ENCODE measurements at regions not wholly inside any gene's neighbourhood (a gene's known extent, or its start where the extent isn't known, plus 50 kb on each side); places are given as distances from the start of the nearest gene placed in this dataset.
A peak's percentile ranks its signal among the peaks of the same experiment; 100 is the strongest.

DNA sequence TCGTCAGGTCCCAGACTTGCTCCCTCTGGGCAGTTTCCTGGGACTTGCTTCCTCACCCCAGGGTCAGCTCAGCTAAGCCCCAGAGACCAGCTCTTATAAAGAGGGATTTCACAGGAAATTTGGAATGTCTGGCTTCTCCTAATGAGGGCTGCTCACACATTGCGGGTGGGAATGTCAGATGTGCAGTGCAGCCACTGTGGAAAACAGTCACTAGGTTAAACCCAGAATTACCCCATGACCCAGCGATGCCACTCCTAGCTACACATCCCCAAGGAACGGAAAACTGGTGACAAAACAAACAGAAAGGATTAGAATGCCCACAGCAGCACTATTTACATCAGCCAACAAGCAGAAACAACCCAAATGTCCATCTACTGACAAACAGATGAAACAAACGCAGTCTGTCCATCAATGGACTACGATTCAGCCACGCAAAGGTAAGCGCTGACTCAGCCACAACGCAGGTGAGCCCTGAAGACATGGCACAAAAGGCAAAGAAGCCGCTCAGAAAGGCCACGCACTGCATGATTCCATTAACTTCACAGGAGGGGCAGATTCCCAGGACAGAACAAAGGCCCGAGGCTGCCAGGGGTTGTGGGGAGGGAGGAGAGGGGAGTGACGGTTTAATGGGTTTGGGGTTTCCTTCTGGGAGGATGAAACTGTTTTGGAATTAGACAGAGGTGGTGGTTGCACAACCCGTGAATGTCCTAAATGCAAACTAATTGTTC is 63.0 kb downstream of the NCOR2 start:
- no peak for DNase-seq

- DNase-seq = no peak
These were observed 64.1 kb downstream of the NCOR2 start for GRCh38 chr12:124503305-124503704.

GRCh38 chr12:124502379-124502778 is 65.0 kb downstream of the NCOR2 start:
- no peak for DNase-seq

DNA sequence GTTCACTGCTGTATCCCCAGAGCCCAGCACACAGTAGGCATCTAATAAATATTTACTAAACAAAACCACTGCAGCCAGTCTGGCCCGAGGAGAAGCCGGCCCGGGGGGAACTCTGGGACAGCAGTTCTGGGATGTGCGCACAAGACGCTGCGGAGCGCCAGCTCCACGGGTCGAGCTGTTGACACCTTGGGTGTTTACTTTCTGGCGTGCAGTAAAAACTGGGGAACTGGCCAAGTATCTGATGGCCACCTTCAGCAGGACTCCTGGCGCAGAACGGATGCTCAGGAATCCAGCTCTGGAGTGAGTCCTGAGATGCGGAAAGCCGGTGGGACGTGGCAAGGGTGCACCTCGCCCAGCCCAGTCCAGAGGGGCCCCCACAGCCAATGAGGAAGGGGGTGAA is 65.6 kb downstream of the NCOR2 start:
- DNase-seq = no peak

DNA sequence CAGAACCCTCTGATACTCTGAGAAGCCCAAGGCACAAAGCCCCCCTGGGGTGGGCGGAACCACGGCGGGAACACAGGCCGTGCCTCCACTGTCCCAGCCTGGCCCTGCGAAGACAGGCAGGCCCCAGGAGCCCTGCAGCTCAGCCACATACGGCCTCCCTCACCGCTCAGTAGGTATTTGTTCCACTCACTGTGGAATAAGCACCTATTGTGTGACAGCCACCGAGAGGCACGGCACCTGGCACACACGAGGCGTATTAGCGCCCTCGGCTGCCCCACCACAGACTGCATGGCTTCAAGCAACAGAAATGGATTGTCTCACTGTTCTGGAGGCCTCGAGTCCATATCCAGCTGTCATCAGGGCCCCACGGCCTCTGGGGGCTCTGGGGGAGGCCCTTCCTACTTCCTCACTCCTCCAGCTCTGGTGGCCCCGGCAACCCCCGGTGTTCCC is 66.3 kb downstream of the NCOR2 start:
- no peak for DNase-seq

DNA sequence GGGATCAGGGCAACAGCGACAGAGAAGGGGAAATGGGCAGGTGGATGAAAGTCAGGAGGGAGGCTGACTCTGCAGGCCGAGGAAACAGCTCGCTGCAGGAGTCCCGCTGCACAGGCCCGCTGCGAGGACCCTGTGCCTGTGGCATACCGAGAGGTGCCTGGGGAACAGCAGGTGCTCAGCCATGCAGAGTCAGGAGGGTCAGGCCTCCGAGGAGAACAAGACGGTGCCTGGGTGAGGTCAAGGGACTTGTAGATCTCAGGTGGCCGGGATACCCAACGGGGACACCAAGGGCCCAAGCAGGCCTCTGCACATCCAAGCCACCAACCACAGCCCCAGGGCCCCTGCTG is 67.5 kb downstream of the NCOR2 start:
- no peak for DNase-seq

DNA sequence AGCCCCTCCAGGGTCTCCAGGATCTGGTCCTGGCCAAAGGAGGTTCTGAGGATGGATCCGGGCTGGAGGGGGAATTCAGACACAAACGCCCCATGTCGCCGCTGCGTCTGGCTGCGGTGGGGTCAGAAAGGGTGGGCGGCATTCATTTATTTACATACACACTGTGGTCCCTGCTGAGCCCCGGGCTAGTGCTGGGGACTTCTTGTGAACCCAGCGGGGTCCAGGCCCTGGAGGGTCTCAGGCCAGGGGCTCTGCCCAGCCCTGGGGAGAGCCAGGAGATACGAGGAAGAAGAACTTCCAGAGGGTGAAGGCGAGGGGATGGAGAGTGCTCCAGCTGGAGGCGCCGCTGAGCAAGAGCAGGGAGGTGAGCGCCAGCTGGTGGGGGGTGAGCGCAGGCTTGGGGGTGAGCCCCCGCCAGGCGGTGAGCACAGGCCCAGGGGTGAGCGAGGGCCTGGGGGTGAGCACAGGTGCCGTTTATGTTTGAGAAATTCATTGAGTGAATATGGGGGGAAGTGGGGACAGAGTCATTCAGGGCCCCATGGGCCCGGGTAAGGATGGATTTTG is 68.1 kb downstream of the NCOR2 start:
- DNase-seq = no peak

GRCh38 chr12:124498275-124499189 is 68.9 kb downstream of the NCOR2 start:
- DNase-seq = peak; percentile 48 to 53

GRCh38 chr12:124497658-124498057 is 69.8 kb downstream of the NCOR2 start:
- no peak for DNase-seq

DNA sequence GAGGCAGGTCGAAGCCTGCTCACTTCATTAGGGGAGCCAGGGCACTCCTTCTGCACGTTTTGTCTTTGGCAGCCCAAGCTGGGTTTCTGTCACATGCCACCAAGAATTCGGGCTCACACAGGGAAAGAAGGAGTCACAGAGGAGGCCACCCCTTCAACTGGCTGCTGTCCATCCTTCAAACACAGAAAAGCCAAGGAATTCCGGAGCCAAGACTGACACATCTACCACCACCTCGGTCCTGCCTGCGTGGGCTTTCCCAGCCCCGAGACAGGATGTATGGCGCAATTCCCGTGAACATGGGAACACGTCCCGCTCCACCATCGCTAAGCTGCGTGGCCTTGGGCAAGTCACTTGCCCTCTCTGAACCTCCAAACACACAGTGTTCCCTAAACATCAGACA is 70.4 kb downstream of the NCOR2 start:
- DNase-seq = peak; percentile 33 to 60

- DNase-seq = no peak
These were observed 70.8 kb downstream of the NCOR2 start for GRCh38 chr12:124496584-124496983.

DNA sequence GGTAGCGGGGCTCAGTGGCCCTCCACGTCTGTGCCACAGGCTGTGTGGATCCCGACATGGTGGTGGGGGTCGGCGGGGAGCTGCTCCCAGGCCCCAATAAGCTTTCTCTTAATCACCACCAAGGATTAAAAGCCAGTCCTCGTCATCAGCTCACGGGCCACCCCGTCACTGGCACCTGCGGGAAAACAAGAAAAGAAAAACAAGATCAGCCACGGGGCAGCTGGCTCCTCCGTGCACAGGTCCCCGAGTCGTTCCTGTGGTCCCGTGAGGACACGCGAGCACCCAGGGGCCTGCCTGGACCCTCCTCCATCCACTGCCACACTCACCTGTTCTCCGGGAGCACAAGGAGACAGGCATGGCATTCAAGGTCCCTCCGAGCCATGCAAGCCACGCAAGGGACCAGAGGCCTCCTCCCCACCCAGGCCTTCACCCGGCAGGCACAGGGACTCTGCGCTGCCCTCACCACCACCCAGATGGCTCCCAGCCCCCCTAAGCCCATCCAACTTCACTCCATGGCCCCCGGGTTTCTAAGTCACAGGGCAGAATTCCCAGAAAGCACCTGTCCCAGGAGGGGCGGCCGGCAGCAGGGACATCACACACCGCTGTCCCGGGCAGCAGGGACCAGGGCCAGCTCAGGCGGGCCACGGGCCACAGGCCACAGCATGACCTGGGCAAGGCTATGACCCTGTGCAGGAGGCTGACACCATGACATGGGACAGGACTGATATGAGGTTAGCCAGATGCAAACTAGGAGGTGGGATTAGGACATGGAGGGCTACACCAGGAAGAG is 72.0 kb downstream of the NCOR2 start:
- no peak for DNase-seq

DNA sequence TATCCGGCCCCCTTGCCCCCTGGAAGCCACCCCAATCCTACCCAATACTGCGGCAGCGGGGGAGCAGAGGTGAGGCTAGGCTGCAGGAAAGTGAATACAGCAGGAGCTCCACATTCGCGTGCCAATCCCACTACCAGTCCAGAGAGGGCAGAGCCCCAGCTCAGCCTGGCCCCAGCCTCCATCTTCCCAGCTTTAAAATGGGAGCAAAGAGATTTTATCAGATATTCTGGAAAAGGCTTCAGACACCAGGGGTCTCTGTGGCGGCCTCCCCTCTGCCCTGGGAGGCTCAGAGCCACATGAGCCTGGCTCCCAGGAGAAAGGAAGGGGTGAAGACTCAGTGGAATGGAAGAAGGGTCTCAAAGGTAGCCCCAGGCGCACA is 72.7 kb downstream of the NCOR2 start:
- DNase-seq = no peak

DNA sequence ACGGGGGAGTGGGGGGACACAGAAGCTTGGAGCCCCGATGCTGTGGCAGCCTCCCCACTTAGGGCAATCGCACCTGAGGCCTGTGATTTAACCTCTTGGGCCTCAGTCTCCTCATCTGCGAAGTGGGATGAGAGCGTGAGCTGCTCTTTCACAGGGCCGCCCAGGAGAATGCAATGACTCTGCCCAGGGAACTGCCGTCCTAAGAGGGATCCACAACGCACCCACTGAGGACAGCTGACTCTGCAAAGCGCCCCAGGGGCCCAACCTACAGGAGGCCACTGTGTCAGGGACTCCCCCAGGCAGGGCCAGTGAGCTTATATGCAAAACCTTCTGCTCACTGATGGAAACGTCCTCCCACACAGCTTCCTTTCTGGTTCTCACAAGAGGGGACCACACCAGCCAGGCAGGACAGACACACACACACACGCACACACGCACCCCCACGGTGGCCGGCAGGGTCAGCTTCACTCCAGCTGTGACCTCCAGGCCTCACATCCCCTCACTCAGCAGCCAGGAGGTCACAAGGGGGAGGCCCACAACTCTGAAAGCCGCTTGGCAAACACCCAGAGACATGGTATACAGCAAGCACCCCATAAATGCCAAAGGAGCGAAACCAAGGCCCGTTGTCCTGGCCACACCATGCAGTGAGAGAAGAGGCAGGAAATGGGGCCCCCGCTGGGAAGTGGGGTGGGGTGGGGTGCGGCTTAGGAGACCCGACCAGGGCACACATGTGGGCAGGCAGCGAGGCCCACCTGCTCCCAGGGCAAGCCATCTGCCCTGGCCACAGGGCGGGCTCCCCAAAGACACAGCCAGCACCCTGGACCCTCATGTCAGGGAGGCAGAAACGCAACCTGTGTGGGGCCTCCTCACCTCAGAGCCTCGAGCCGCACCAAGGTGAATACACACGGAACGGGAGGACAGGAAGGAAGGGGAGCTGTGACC is 73.3 kb downstream of the NCOR2 start:
- peak; percentile 63 to 72 for DNase-seq

GRCh38 chr12:124492879-124493808 is 74.3 kb downstream of the NCOR2 start:
- DNase-seq = no peak

- DNase-seq = no peak
These were observed 75.5 kb downstream of the NCOR2 start for GRCh38 chr12:124491856-124492420.

GRCh38 chr12:124491310-124491709 is 76.1 kb downstream of the NCOR2 start:
- DNase-seq = no peak

- DNase-seq = no peak
These were observed 76.7 kb downstream of the NCOR2 start for GRCh38 chr12:124490584-124491305.

GRCh38 chr12:124489915-124490583 is 77.4 kb downstream of the NCOR2 start:
- DNase-seq = no peak
